Sciatic nerve (tissue), 2 donors: ENCODE measurements at regions not wholly inside any gene's neighbourhood (a gene's known extent, or its start where the extent isn't known, plus 50 kb on each side); places are given as distances from the start of the nearest gene placed in this dataset.

Experiments
- ATAC-seq: fragments of 200-7000 bp; cut with Tn5 transposase; one replicate; pipeline ENCODE4 v1.9.1; 2020; ENCODE audit warnings: mild to moderate bottlenecking, moderate library complexity
- DNase-seq: peaks from one replicate; pipeline ENCODE4 v3.0.0-alpha.2; 2020; ENCODE audit warnings: low spot score
- intact Hi-C: fragments of 100-400 bp; cut with DNase I; formaldehyde crosslinking; loops from one replicate; pipeline ENCODE4 v1.14.2; 2022
- donor health status: DM: no; HTN: no; CAD: no.
- donor health status: DM: no; HTN: no; CAD: no.

DNA sequence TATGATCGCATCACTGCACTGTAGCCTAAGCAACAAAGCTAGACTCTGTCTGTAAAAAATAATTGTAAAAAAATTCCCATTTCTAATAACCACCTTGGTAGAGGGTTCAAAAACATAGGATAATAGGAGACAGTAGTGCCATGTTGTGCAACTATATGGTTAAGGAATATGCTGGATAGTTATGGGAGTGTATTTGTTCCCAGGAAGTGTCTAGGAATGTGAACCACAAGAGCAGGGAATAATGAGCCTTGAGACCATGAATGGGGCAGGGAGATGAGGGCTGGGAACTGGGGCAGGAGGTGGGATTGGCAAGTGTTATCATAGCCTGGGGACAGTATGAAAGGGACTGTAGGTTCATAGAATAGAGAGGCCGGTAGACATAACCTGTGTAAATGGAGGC is 50.4 kb downstream of the RUSC2 start:
- ATAC-seq (no peak), DNase-seq (no peak)
- intact Hi-C loops: no loop called here

DNA sequence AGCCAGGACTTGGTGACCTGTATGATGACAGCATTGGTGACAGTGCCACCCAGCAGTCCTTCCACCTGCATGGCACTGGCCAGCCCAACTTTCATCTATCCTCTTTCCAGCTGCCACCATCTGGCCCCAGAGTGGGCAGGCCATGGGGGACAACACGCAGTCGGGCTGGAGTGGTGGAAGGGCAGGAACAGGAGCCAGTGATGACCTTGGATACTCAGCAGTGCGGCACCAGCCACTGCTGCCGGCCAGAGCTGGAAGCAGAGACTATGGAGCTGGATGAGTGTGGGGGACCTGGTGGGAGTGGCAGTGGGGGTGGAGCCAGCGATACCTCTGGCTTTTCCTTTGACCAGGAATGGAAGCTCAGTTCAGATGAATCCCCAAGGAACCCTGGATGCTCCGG is 56.9 kb downstream of the RUSC2 start:
- intact Hi-C loops: loop anchor here (1.0 kb wide), 1 partner anchor 35 kb away; no protein-coding TSS in a partner anchor
- DNase-seq (no peak), ATAC-seq (peak; percentile 30)

DNA sequence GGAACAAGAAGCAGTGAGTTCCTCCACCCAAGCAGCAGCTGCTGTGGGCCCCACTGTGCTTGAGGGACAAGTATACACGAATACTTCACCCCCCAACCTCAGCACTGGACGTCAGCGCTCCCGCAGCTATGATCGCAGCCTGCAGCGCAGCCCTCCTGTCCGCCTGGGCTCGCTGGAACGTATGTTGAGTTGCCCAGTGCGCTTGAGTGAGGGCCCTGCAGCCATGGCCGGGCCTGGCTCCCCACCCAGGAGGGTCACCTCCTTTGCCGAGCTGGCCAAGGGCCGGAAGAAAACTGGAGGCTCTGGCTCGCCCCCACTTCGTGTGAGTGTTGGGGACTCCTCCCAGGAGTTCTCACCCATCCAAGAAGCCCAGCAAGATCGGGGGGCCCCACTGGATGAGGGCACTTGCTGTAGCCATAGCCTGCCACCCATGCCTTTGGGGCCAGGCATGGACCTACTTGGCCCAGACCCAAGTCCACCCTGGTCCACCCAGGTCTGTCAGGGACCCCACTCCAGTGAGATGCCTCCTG is 57.1 kb upstream of the TESK1 start:
- ATAC-seq (no peak), DNase-seq (no peak)
- intact Hi-C loops: no loop called here

DNA sequence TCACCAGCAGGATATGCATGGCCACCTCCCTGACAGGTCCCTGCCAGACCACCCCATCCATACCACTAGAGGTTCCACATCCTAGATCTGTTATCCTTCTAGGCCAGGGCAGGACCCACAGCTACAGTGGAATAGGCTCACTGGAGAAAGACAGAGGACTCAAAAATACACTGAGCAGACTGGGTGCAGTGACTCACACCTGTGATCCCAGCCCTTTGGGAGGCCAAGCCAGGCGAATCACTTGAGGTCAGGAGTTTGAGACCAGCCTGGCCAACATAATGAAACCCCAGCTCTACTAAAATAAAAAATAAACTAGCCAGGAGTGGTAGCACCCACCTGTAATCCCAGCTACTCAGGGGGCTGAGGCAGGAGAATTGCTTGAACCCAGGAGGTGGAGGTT is 56.5 kb upstream of the TESK1 start:
- no peak for ATAC-seq
- intact Hi-C loops: no loop called here
- no peak for DNase-seq

DNA sequence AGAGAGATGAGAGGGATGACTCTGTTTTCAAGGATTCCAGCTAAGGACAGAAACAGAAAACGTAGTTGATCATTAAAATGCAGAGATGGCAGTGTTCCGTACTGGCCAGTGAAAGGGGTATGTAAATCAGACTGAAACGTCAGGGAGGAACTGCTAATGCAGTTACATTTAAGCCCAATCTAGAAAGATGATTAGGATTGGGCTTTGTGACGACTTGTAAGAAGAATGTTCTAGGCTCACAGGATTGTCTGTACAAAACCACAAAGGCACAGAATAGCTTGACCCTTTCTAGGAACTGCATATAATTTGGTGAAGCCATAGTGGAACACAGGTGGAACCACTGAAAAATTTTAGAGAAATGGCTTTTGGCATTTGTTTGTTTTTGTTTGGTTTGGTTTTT is 55.6 kb upstream of the TESK1 start:
- DNase-seq (no peak), ATAC-seq (no peak)
- intact Hi-C loops: no loop called here

DNA sequence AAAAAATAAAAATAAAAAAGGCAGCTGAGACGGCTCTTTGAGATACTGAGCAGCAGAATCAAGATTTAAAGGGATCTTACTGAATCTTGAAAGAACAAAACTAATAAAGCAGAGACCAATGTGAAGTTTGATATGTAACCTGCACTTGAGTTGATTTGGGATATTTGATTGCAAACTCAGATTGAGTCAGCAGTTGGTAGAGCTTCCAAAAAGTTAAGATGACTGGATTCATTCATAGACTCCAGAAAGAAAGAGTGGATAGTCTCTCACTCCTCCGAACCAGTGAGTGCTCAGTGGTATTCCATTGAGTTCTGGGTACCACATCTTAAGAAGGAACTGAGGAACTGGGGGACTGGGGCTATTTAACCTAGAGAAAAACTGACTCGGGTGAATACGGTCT is 52.7 kb upstream of the TESK1 start:
- DNase-seq: no peak
- intact Hi-C loops: no loop called here
- ATAC-seq: no peak

DNA sequence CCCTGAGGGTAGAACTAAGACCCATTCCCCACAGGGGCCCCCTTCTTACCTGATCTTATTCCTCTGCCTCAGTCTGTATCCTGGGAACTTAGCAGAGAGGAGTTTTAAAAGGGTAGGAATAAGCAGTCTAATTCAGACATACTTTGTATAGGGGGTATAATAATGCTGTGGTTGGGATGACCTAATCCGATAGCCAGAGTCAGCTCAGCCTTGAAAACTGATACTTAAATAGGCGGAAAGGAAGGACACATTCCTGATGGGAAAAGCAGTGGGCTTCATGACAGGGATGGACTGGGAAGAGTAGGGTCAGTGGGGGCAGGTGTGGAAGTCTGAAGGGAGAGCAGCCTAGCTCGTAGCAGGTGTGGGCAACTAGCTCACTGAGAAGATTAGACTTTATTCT is 52.2 kb upstream of the TESK1 start:
- no peak for DNase-seq
- intact Hi-C loops: no loop called here
- ATAC-seq: no peak

DNA sequence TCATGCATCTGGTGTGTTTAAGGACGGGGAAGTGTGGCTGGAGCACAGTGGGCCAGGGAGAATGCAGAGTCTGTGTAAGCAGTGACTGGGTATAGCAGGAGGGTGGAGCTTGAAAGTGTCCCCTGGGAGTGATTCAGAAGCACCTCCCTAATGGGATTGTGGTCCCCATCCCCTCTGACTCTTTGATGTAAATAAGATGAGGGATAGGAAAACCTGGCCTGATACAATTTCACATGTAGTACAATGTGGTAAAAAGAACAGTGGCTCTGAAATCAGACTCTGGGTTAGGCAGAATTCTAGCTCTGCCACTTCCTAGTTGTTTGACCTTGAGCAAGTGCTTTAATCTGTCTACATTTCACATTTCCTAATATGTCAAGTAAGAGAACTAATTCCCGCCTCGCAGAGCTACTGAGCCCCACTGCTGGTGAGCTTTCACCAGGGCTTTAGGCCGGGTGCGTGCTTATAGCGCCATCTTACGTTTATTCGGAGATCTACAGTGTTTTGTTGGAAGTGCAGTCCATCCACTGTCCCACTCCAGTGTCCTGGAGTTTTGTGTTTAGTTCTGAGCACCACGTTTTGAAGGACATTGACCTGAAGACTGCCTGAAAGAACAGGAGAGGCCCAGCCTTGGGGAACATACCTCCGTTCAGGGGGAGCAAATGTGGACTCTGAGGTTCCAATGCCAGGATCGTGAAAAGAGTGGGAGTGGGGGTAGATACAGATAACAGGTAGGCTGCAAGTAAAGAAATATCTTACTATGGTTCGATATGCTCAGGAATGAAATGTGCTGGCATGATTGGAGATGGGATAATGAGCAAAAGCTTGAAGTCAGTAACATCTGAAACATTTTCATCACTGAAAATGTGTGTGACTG is 51.2 kb upstream of the TESK1 start:
- DNase-seq (no peak), ATAC-seq (peak; percentile 89)
- intact Hi-C loops: no loop called here

DNA sequence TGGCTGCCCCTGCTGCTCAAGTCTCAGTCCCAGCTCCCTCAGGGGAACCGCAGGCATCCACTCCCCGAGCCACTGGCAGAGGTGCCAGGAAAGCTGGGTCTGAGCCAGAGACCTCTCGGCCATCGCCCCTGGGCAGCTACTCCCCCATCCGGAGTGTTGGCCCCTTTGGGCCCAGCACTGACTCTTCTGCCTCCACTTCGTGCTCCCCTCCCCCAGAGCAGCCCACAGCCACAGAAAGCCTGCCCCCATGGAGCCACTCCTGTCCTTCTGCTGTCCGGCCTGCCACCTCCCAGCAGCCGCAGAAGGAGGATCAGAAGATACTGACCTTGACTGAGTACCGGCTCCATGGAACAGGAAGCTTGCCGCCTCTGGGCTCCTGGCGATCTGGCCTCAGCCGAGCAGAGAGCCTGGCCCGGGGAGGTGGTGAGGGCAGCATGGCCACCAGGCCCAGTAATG is 49.8 kb upstream of the TESK1 start:
- no peak for ATAC-seq
- intact Hi-C loops: loop anchor here (5.0 kb wide), 1 partner anchor 73 kb away; no protein-coding TSS in a partner anchor
- DNase-seq: no peak
